ENCODE measurements at regions not wholly inside any gene's neighbourhood (a gene's known extent, or its start where the extent isn't known, plus 50 kb on each side); places are given as distances from the start of the nearest gene placed in this dataset.

GRCh38 chr15:62845241-62846126 lies 197.1 kb upstream of the TPM1 start:
- TF ChIP-seq POLR2A (IDR thresholded peaks at IDR 0.05) (no peak), CTCF (IDR thresholded peaks at IDR 0.05) (no peak)
- H3K9me3 ChIP-seq = no peaks in the 10 kb centered on the region
- DNase-seq (no peak), ATAC-seq (no peak)
- no peak overlapping the region for H3K4me3 ChIP-seq
- peaks cover 0 to 61% (median 15%) of the 10 kb centered on the region in 12 donors for H3K4me1 ChIP-seq
- intact Hi-C loops (cut with DNase I) = loop anchor here in 8 of 10 donors (5.0 to 10.0 kb wide), 8 partner anchors 52 to 247 kb away; partner anchors contain the start of gene TPM1 (in 1 of the 8)
- WGBS, 4 donors = 50 to 66% (median 55%) methylated on average over 12 of the region's 12 CpGs
- H3K36me3 ChIP-seq = peaks cover 0 to 18% (median 6%) of the 10 kb centered on the region in 9 donors
- H3K27ac ChIP-seq = no peak overlapping the region
- H3K27me3 ChIP-seq = no peaks in the 10 kb centered on the region

GRCh38 chr15:62846131-62846804 lies 196.3 kb upstream of the TPM1 start:
- no peaks in the 10 kb centered on the region for H3K9me3 ChIP-seq
- DNase-seq (no peak), ATAC-seq (no peak)
- H3K27me3 ChIP-seq = no peaks in the 10 kb centered on the region
- WGBS, 4 donors = 86 to 90% (median 89%) methylated on average over 10 of the region's 10 CpGs
- peaks cover 0 to 10% (median 0%) of the 10 kb centered on the region in 9 donors for H3K36me3 ChIP-seq
- no peak overlapping the region for H3K27ac ChIP-seq
- no peak overlapping the region for H3K4me3 ChIP-seq
- TF ChIP-seq CTCF (IDR thresholded peaks at IDR 0.05) (no peak), POLR2A (IDR thresholded peaks at IDR 0.05) (no peak)
- intact Hi-C loops (cut with DNase I) = loop anchor here in 8 of 10 donors (5.0 to 10.0 kb wide), 8 partner anchors 51 to 246 kb away; partner anchors contain the start of gene TPM1 (in 1 of the 8)
- peaks cover 0 to 57% (median 15%) of the 10 kb centered on the region in 12 donors for H3K4me1 ChIP-seq

GRCh38 chr15:62846805-62847495 lies 195.6 kb upstream of the TPM1 start:
- DNase-seq = no peak
- Histone ChIP-seq H3K27ac (no peak overlapping the region), H3K4me3 (no peak overlapping the region), H3K27me3 (no peaks in the 10 kb centered on the region), H3K4me1 (peaks cover 0 to 52% (median 15%) of the 10 kb centered on the region in 12 donors), H3K36me3 (peaks cover 0 to 3% (median 0%) of the 10 kb centered on the region in 9 donors), H3K9me3 (no peaks in the 10 kb centered on the region)
- no peak for TF ChIP-seq CTCF (IDR thresholded peaks at IDR 0.05)
- no peak for TF ChIP-seq POLR2A (IDR thresholded peaks at IDR 0.05)
- no peak for ATAC-seq
- WGBS, 4 donors = 91 to 95% (median 92%) methylated on average over 7 to 8 of the region's 8 CpGs
- intact Hi-C loops (cut with DNase I) = loop anchor here in 8 of 10 donors (5.0 to 10.0 kb wide), 8 partner anchors 50 to 245 kb away; partner anchors contain the start of gene TPM1 (in 1 of the 8)

Data from heart left ventricle (tissue), 16 donors.